GM21528 (cell line): ENCODE measurements at regions not wholly inside any gene's neighbourhood (a gene's known extent, or its start where the extent isn't known, plus 50 kb on each side); places are given as distances from the start of the nearest gene placed in this dataset.

ENCODE experiments used
- ATAC-seq: cut with Tn5 transposase; IDR thresholded peaks from one replicate; pipeline ENCODE4 v1.9.1; 2021; ENCODE audit warnings: mild to moderate bottlenecking, moderate library complexity; ENCODE audit not compliant: unreplicated experiment, low FRiP score

- ATAC-seq, result no peak
Observed at GRCh38 chr13:32859707-32860292, 156.4 kb upstream of the KL start.

GRCh38 chr13:32861304-32861703, 154.9 kb upstream of the KL start:
- no peak for ATAC-seq

- ATAC-seq, result no peak
Observed at GRCh38 chr13:32863596-32863995, 152.6 kb upstream of the KL start.

- no peak for ATAC-seq
Observed at GRCh38 chr13:32866921-32867320, 149.3 kb upstream of the KL start.

GRCh38 chr13:32877491-32877890, 138.7 kb upstream of the KL start:
- no peak for ATAC-seq

GRCh38 chr13:32878163-32878562, 138.1 kb upstream of the KL start:
- ATAC-seq, result no peak

GRCh38 chr13:32880636-32881035, 135.6 kb upstream of the KL start:
- no peak for ATAC-seq

GRCh38 chr13:32881074-32881776, 135.0 kb upstream of the KL start:
- no peak for ATAC-seq

GRCh38 chr13:32881777-32882145, 134.5 kb upstream of the KL start:
- ATAC-seq, result no peak

- no peak for ATAC-seq
Observed at GRCh38 chr13:32882691-32883090, 133.5 kb upstream of the KL start.

- no peak for ATAC-seq
Observed at GRCh38 chr13:32883474-32883873, 132.7 kb upstream of the KL start.

GRCh38 chr13:32887617-32888016, 128.6 kb upstream of the KL start:
- no peak for ATAC-seq

GRCh38 chr13:32889986-32890565, 126.1 kb upstream of the KL start:
- ATAC-seq, result no peak

GRCh38 chr13:32893176-32893575, 123.0 kb upstream of the KL start:
- no peak for ATAC-seq

- no peak for ATAC-seq
Observed at GRCh38 chr13:32894589-32895001, 121.6 kb upstream of the KL start.

GRCh38 chr13:32895296-32895695, 120.9 kb upstream of the KL start:
- ATAC-seq, result no peak

GRCh38 chr13:32897296-32897695, 118.9 kb upstream of the KL start:
- no peak for ATAC-seq

GRCh38 chr13:32902029-32902780, 114.0 kb upstream of the KL start:
- no peak for ATAC-seq

GRCh38 chr13:32902874-32903273, 113.3 kb upstream of the KL start:
- no peak for ATAC-seq

- ATAC-seq, result no peak
Observed at GRCh38 chr13:32903720-32904119, 112.5 kb upstream of the KL start.

- ATAC-seq, result no peak
Observed at GRCh38 chr13:32904266-32904665, 112.0 kb upstream of the KL start.
